VCaP (cell line): ENCODE measurements at regions not wholly inside any gene's neighbourhood (a gene's known extent, or its start where the extent isn't known, plus 50 kb on each side); places are given as distances from the start of the nearest gene placed in this dataset.
"Not testable (repeated sequence)": the region's sequence is repeated elsewhere in the genome, so short reads cannot be mapped to it uniquely, and the experiment has no call there.

Experiments used
- H3K27ac ChIP-seq: fragments of 450-650 bp; 2 replicates; pipeline ENCODE4 v1.5.1; 2017
- CTCF ChIP-seq: fragments of 450-650 bp; conservative IDR thresholded peaks from 2 replicates; pipeline ENCODE4 v1.5.1; 2017; ENCODE audit warnings: mild to moderate bottlenecking, moderate library complexity

DNA sequence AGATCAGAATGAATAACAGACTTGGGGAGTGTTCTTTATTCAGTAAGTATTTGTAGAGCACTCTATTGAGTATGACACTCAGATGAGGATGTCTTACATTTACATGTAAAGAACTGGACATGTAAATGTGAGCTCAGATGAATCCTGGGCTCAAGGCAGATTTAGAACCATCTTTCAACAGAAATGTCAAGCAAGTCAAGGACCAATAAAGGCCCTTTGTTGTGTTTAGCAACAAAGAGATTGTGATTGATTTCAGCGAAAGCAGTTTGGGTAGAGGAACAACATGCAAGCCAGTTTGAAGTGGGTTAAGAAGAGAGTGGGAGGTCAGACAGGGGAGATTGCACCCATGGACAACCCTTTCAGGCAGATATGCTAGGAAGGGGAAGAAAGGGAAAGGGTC, 194.2 kb upstream of the DNAJC19 start:
- no peak for TF ChIP-seq CTCF
- H3K27ac ChIP-seq, result no peak overlapping the region

DNA sequence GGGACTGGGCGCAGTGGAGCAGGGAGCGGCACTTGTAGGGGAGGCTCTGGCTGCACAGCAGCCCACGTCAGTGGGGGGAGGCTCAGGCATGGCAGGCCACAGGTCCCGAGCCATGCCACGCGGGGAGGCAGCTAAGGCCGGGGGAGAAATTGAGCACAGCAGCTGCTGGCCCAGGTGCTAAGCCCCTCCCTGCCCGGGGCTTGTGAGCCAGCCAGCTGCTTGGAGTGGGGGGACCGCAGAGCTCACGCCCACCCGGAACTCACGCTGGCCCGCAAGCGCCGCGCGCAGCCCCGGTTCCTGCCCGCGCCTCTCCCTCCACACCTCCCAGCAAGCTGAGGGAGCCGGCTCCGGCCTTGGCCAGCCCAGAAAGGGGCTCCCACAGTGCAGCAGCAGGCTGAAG, 193.5 kb upstream of the DNAJC19 start:
- H3K27ac ChIP-seq, result not testable (repeated sequence)

DNA sequence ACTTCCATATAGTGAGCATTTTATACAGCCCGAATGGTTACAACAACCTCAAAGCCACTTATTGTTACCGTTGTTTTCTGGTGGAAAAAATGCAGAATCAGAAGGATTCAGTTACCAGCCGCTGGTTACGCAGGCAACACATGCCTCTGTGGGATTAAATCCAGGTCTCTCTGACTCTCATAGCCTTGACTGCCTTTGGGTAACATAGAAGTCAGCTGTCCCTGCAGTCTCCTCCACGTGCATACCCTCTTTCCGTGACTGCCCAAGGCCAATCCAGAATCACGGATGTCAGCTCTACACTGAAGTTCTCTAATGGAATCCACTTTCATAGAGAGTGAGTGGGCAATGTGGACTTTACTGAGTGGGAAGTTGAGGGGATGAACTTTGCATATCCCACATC, 189.5 kb upstream of the DNAJC19 start:
- no peak overlapping the region for H3K27ac ChIP-seq
- TF ChIP-seq CTCF, result no peak

GRCh38 chr3:181176601-181177000, 187.1 kb upstream of the DNAJC19 start:
- TF ChIP-seq CTCF, result peak; percentile 76
- H3K27ac ChIP-seq, result no peak overlapping the region

GRCh38 chr3:181174676-181175233, 185.2 kb upstream of the DNAJC19 start:
- TF ChIP-seq CTCF, result no peak
- no peak overlapping the region for H3K27ac ChIP-seq

GRCh38 chr3:181174022-181174421, 184.5 kb upstream of the DNAJC19 start:
- H3K27ac ChIP-seq, result no peak overlapping the region
- TF ChIP-seq CTCF, result no peak

- no peak overlapping the region for H3K27ac ChIP-seq
Observed at GRCh38 chr3:181173227-181173626, 183.7 kb upstream of the DNAJC19 start.

More at GRCh38 chr3:181173227-181173626, 183.7 kb upstream of the DNAJC19 start:
- no peak for TF ChIP-seq CTCF
